ENCODE measurements at regions not wholly inside any gene's neighbourhood (a gene's known extent, or its start where the extent isn't known, plus 50 kb on each side); places are given as distances from the start of the nearest gene placed in this dataset.
A peak's percentile ranks its signal among the peaks of the same experiment; 100 is the strongest.

- no peak for ATAC-seq
- no peak for TF ChIP-seq TSHZ2 (CRISPR knock-in tag; IDR thresholded peaks at IDR 0.05)
- TF ChIP-seq ZNF70 (CRISPR knock-in tag; IDR thresholded peaks at IDR 0.05), result no peak
- no peak for TF ChIP-seq SNAI2 (CRISPR knock-in tag; IDR thresholded peaks at IDR 0.05)
- no peak for TF ChIP-seq PATZ1 (CRISPR knock-in tag; IDR thresholded peaks at IDR 0.05; ENCODE audit: borderline replicate concordance)
- TF ChIP-seq, protein P1, sequence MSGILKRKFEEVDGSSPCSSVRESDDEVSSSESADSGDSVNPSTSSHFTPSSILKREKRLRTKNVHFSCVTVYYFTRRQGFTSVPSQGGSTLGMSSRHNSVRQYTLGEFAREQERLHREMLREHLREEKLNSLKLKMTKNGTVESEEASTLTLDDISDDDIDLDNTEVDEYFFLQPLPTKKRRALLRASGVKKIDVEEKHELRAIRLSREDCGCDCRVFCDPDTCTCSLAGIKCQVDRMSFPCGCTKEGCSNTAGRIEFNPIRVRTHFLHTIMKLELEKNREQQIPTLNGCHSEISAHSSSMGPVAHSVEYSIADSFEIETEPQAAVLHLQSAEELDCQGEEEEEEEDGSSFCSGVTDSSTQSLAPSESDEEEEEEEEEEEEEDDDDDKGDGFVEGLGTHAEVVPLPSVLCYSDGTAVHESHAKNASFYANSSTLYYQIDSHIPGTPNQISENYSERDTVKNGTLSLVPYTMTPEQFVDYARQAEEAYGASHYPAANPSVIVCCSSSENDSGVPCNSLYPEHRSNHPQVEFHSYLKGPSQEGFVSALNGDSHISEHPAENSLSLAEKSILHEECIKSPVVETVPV (CRISPR knock-in tag; IDR thresholded peaks at IDR 0.05), result no peak
Measured at GRCh38 chr11:13116491-13116890, 107.4 kb downstream of the RASSF10 start.

GRCh38 chr11:13117344-13117743 lies 108.2 kb downstream of the RASSF10 start:
- no peak for ATAC-seq
- no peak for TF ChIP-seq OSR1 (CRISPR knock-in tag; IDR thresholded peaks at IDR 0.05)
- TF ChIP-seq ARNTL (CRISPR knock-in tag; IDR thresholded peaks at IDR 0.05; ENCODE audit: borderline replicate concordance, low read depth), result no peak
- TF ChIP-seq ZNF565 (CRISPR knock-in tag; conservative IDR thresholded peaks at IDR 0.05; ENCODE audit: low read depth), result no peak
- TF ChIP-seq ESRRG (CRISPR knock-in tag; IDR thresholded peaks at IDR 0.05), result no peak
- TF ChIP-seq, protein P1 (CRISPR knock-in tag; IDR thresholded peaks at IDR 0.05), result no peak
- TF ChIP-seq CSDC2 (CRISPR knock-in tag; IDR thresholded peaks at IDR 0.05), result no peak
- TF ChIP-seq, protein P2, sequence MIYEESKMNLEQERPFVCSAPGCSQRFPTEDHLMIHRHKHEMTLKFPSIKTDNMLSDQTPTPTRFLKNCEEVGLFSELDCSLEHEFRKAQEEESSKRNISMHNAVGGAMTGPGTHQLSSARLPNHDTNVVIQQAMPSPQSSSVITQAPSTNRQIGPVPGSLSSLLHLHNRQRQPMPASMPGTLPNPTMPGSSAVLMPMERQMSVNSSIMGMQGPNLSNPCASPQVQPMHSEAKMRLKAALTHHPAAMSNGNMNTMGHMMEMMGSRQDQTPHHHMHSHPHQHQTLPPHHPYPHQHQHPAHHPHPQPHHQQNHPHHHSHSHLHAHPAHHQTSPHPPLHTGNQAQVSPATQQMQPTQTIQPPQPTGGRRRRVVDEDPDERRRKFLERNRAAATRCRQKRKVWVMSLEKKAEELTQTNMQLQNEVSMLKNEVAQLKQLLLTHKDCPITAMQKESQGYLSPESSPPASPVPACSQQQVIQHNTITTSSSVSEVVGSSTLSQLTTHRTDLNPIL (CRISPR knock-in tag; IDR thresholded peaks at IDR 0.05; ENCODE audit: low read depth), result no peak
- TF ChIP-seq SNAI2 (CRISPR knock-in tag; IDR thresholded peaks at IDR 0.05), result no peak

- TF ChIP-seq, protein P2 (CRISPR knock-in tag; IDR thresholded peaks at IDR 0.05; ENCODE audit: low read depth), result no peak
- TF ChIP-seq ZNF565 (CRISPR knock-in tag; conservative IDR thresholded peaks at IDR 0.05; ENCODE audit: low read depth), result no peak
- TF ChIP-seq TCF4 (CRISPR knock-in tag; IDR thresholded peaks at IDR 0.05; ENCODE audit: borderline replicate concordance), result no peak
- TF ChIP-seq RARB (CRISPR knock-in tag; IDR thresholded peaks at IDR 0.05), result no peak
- no peak for TF ChIP-seq CSDC2 (CRISPR knock-in tag; IDR thresholded peaks at IDR 0.05)
- TF ChIP-seq ESRRG (CRISPR knock-in tag; IDR thresholded peaks at IDR 0.05), result no peak
- no peak for TF ChIP-seq BACH2 (CRISPR knock-in tag; IDR thresholded peaks at IDR 0.05; ENCODE audit: borderline replicate concordance)
- no peak for TF ChIP-seq ZC3H10 (CRISPR knock-in tag; IDR thresholded peaks at IDR 0.05)
- no peak for TF ChIP-seq ZFP3 (CRISPR knock-in tag; IDR thresholded peaks at IDR 0.05)
- no peak for TF ChIP-seq ISL1 (CRISPR knock-in tag; IDR thresholded peaks at IDR 0.05)
- TF ChIP-seq ZNF70 (CRISPR knock-in tag; IDR thresholded peaks at IDR 0.05), result no peak
- no peak for TF ChIP-seq ZNF8 (CRISPR knock-in tag; IDR thresholded peaks at IDR 0.05)
- TF ChIP-seq SNAI2 (CRISPR knock-in tag; IDR thresholded peaks at IDR 0.05), result no peak
- TF ChIP-seq TOX (CRISPR knock-in tag; IDR thresholded peaks at IDR 0.05; ENCODE audit: borderline replicate concordance), result no peak
- no peak for TF ChIP-seq OSR1 (CRISPR knock-in tag; IDR thresholded peaks at IDR 0.05)
- peak; percentile 90 for ATAC-seq
Measured at GRCh38 chr11:13118194-13118593, 109.1 kb downstream of the RASSF10 start.
